DOHH2 (cell line): ENCODE measurements at regions not wholly inside any gene's neighbourhood (a gene's known extent, or its start where the extent isn't known, plus 50 kb on each side); places are given as distances from the start of the nearest gene placed in this dataset.

Experiments used
- EZH2phosphoT487 ChIP-seq: fragments of 200-600 bp; sonication (generic); IDR thresholded peaks from 2 replicates; pipeline ENCODE4 v1.6.1; 2017; ENCODE audit warnings: borderline replicate concordance, mild to moderate bottlenecking, antibody characterized with exemption, low read length, moderate library complexity, mixed read lengths
- TF ChIP-seq, protein P1 (sequence below): fragments of 200-600 bp; sonication (generic); IDR thresholded peaks from one replicate; pipeline ENCODE4 v1.5.1; 2014; ENCODE audit warnings: antibody characterized with exemption, mild to moderate bottlenecking, low read depth, low read length; ENCODE audit not compliant: poor library complexity, severe bottlenecking

DNA sequence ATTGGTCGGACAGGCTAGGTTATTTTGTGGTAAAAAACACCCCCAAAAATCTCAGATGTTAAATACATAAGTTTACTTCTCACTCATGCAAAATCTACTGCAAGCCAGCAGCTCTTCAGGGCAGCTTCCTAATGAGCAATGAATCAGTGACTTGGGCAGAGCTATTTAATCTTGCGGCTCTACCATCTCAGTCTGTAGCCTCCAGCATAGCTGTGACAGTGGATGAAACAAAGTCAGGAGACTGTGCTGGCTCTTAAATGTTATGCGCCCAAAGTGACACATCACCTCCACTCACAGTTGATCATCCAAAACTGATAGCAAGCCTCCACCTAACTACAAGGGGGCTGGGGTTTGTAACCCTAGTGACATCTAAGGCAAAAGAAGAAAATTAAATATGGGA, 571.9 kb downstream of the METTL4 start:
- TF ChIP-seq, protein P1, sequence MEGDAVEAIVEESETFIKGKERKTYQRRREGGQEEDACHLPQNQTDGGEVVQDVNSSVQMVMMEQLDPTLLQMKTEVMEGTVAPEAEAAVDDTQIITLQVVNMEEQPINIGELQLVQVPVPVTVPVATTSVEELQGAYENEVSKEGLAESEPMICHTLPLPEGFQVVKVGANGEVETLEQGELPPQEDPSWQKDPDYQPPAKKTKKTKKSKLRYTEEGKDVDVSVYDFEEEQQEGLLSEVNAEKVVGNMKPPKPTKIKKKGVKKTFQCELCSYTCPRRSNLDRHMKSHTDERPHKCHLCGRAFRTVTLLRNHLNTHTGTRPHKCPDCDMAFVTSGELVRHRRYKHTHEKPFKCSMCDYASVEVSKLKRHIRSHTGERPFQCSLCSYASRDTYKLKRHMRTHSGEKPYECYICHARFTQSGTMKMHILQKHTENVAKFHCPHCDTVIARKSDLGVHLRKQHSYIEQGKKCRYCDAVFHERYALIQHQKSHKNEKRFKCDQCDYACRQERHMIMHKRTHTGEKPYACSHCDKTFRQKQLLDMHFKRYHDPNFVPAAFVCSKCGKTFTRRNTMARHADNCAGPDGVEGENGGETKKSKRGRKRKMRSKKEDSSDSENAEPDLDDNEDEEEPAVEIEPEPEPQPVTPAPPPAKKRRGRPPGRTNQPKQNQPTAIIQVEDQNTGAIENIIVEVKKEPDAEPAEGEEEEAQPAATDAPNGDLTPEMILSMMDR, result no peak
- TF ChIP-seq EZH2phosphoT487, result no peak
